GM12878 (cell line): ENCODE measurements at regions not wholly inside any gene's neighbourhood (a gene's known extent, or its start where the extent isn't known, plus 50 kb on each side); places are given as distances from the start of the nearest gene placed in this dataset.

Experiments
- CBFB ChIP-seq: IDR thresholded peaks from 2 replicates; pipeline ENCODE4 v1.6.1; 2016; ENCODE audit warnings: antibody characterized with exemption, low read depth
- CHD2 ChIP-seq: IDR thresholded peaks from 2 replicates; pipeline ENCODE4 v1.6.1; 2011; ENCODE audit warnings: low read depth, low read length, improper control_type of control experiment, borderline replicate concordance
- CTCF ChIP-seq, 3 experiments: IDR thresholded peaks in 2 of 3; conservative IDR thresholded peaks in 1 of 3; 2 replicates each; pipeline ENCODE4 v1.5.1; 2011; ENCODE audit warnings: low read depth in 3 of 3, low read length in 3 of 3, mild to moderate bottlenecking in 3 of 3, control low read depth in 2 of 3, moderate library complexity in 2 of 3, inconsistent platforms in 1 of 3, mixed read lengths in 1 of 3; ENCODE audit not compliant: control insufficient read depth in 2 of 3, insufficient read depth in 1 of 3; ENCODE audit errors: extremely low read depth in 1 of 3
- EZH2 ChIP-seq: IDR thresholded peaks from 2 replicates; pipeline ENCODE4 v1.6.1; 2012; ENCODE audit warnings: low read depth, mild to moderate bottlenecking, control low read depth, inconsistent platforms, low read length, borderline replicate concordance; ENCODE audit not compliant: control insufficient read depth
- MYC ChIP-seq: IDR thresholded peaks from 2 replicates; pipeline ENCODE4 v1.6.1; 2011; ENCODE audit warnings: mild to moderate bottlenecking, low read length, moderate library complexity, inconsistent platforms; ENCODE audit not compliant: insufficient read depth, insufficient replicate concordance, insufficient read length, severe bottlenecking
- NR2C2 ChIP-seq: IDR thresholded peaks from 2 replicates; pipeline ENCODE4 v1.6.1; 2011; ENCODE audit warnings: borderline replicate concordance, low read depth; ENCODE audit not compliant: control insufficient read depth, insufficient read length
- RAD21 ChIP-seq: IDR thresholded peaks from 2 replicates; pipeline ENCODE4 v1.6.1; 2011; ENCODE audit warnings: mild to moderate bottlenecking, low read depth, low read length, moderate library complexity; ENCODE audit not compliant: insufficient read depth
- SP1 ChIP-seq: IDR thresholded peaks from one replicate; pipeline ENCODE4 v1.6.1; 2011; ENCODE audit warnings: low read depth, low read length
- TAF1 ChIP-seq: IDR thresholded peaks from 2 replicates; pipeline ENCODE4 v1.6.1; 2011; ENCODE audit warnings: mild to moderate bottlenecking, low read depth, low read length, borderline replicate concordance
- TCF3 ChIP-seq: IDR thresholded peaks from 2 replicates; pipeline ENCODE4 v1.6.1; 2012; ENCODE audit warnings: low read depth, mild to moderate bottlenecking, low read length, borderline replicate concordance; ENCODE audit not compliant: insufficient read depth
- ZBTB4 ChIP-seq: fragments of 450-650 bp; formaldehyde crosslinking; IDR thresholded peaks from 2 replicates; pipeline ENCODE4 v1.4.0; 2022; ENCODE audit warnings: mild to moderate bottlenecking, moderate library complexity

- TF ChIP-seq RAD21 (no peak), NR2C2 (no peak), TCF3 (no peak), CTCF (IDR thresholded peaks at IDR 0.05 in 2 of 3, conservative IDR thresholded peaks at IDR 0.05 in 1 of 3; ENCODE audit: control insufficient read depth in 2 of 3, extremely low read depth in 1 of 3, insufficient read depth in 1 of 3, low read depth in 3 of 3, low read length in 3 of 3) (no peak), CBFB (no peak), SP1 (no peak), TAF1 (no peak), EZH2 (no peak), CHD2 (no peak), MYC (no peak), ZBTB4 (CRISPR knock-in tag) (no peak)
Measured at GRCh38 chr12:62127516-62127915, 132.7 kb upstream of the USP15 start.
